Vagina (tissue), 2 donors: ENCODE measurements at regions not wholly inside any gene's neighbourhood (a gene's known extent, or its start where the extent isn't known, plus 50 kb on each side); places are given as distances from the start of the nearest gene placed in this dataset.
"Not testable (repeated sequence)": the region's sequence is repeated elsewhere in the genome, so short reads cannot be mapped to it uniquely, and the experiment has no call there.

Experiments
- DNase-seq, 2 donors: peaks; one replicate each; pipeline ENCODE4 v3.0.0-alpha.2; 2017; ENCODE audit errors: extremely low spot score in 2 of 2
- H3K27ac ChIP-seq: fragments of 200-600 bp; sonication (generic); one replicate; pipeline ENCODE4 v1.5.1; 2019
- H3K27me3 ChIP-seq: fragments of 200-600 bp; sonication (generic); one replicate; pipeline ENCODE4 v1.5.1; 2019
- H3K36me3 ChIP-seq, 2 donors: fragments of 200-600 bp; sonication (generic); one replicate each; pipeline ENCODE4 v1.5.1; 2017 to 2019
- H3K4me1 ChIP-seq: fragments of 200-600 bp; sonication (generic); one replicate; pipeline ENCODE4 v1.5.1; 2019
- H3K4me3 ChIP-seq, 2 donors: fragments of 200-600 bp; sonication (generic); 1 replicate in 1 of 2; 2 replicates in 1 of 2; pipeline ENCODE4 v1.5.1; 2016 to 2019
- H3K9me3 ChIP-seq: fragments of 200-600 bp; sonication (generic); one replicate; pipeline ENCODE4 v1.5.1; 2019
- POLR2A ChIP-seq, 2 donors: fragments of 450-650 bp; IDR thresholded peaks; one replicate each; pipeline ENCODE4 v1.6.1; 2017; ENCODE audit warnings: antibody characterized with exemption in 2 of 2, mild to moderate bottlenecking in 2 of 2, moderate library complexity in 2 of 2
- POLR2AphosphoS5 ChIP-seq, 2 donors: sonication (generic); formaldehyde crosslinking; IDR thresholded peaks; one replicate each; pipeline ENCODE4 v1.9.0; 2017; ENCODE audit warnings: antibody characterized with exemption in 2 of 2, mild to moderate bottlenecking in 2 of 2, low read depth in 1 of 2; ENCODE audit not compliant: insufficient read depth in 1 of 2
- intact Hi-C: fragments of 100-400 bp; cut with DNase I; formaldehyde crosslinking; loops from one replicate; pipeline ENCODE4 v1.15.1; 2023
- TF ChIP-seq, protein P1 (sequence below), 3 experiments: fragments of 450-650 bp in 2 of 3; fragments of 200-600 bp in 1 of 3; sonication (generic) in 1 of 3; IDR thresholded peaks; one replicate each; pipeline ENCODE4 v1.5.1; 2017 to 2019; ENCODE audit warnings: antibody characterized with exemption in 3 of 3, mild to moderate bottlenecking in 2 of 3, moderate library complexity in 2 of 3

DNA sequence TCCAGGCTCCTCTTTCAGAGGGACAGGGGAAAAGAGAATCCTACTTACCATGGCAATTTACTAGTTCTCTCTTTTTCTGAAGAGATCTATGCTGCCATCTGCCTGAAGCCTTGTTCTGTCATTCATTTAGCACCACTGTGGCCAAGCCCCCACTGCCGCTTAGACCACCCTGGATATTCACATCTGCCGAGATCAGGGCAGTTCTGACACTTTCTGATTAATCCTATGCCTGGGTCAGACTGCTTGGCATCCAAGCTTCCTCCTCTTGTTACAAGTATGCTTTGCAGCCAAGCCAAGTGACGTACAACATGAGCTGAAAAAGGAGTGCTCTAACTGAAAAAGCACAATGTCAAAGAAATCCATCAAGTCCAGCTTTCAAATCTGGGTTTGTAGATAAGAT lies 332.6 kb downstream of the SUCLG1 start:
- H3K27me3 ChIP-seq: no peaks in the 10 kb centered on the region

DNA sequence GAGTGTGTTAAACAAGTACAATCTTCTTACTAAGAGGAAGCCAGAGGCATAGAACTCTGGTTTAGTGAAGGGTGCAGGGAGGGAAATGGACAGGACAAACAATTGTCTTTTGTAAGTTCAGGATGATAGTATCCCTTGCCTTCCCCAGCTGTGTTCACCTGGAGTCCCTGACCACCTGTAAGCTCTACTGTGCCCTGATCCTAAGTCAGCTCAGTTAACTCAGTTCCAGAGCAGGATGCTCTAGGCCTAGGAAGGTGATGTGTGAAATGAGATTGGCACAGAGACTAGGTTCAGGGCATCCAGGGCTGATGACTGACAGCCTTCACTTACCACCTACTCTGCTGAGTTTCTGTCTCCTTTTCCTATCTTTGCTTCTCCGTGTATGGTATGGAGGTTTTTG lies 333.0 kb downstream of the SUCLG1 start:
- intact Hi-C loops: no loop called here
- no peak for TF ChIP-seq POLR2A (IDR thresholded peaks at IDR 0.05)
- TF ChIP-seq, protein P1, sequence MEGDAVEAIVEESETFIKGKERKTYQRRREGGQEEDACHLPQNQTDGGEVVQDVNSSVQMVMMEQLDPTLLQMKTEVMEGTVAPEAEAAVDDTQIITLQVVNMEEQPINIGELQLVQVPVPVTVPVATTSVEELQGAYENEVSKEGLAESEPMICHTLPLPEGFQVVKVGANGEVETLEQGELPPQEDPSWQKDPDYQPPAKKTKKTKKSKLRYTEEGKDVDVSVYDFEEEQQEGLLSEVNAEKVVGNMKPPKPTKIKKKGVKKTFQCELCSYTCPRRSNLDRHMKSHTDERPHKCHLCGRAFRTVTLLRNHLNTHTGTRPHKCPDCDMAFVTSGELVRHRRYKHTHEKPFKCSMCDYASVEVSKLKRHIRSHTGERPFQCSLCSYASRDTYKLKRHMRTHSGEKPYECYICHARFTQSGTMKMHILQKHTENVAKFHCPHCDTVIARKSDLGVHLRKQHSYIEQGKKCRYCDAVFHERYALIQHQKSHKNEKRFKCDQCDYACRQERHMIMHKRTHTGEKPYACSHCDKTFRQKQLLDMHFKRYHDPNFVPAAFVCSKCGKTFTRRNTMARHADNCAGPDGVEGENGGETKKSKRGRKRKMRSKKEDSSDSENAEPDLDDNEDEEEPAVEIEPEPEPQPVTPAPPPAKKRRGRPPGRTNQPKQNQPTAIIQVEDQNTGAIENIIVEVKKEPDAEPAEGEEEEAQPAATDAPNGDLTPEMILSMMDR (IDR thresholded peaks at IDR 0.05): no peak
- TF ChIP-seq POLR2AphosphoS5 (IDR thresholded peaks at IDR 0.05; ENCODE audit: insufficient read depth in 1 of 2, low read depth in 1 of 2): no peak
- Histone ChIP-seq H3K27me3 (no peaks in the 10 kb centered on the region), H3K36me3 (no peaks in the 10 kb centered on the region), H3K27ac (no peak overlapping the region), H3K4me3 (no peak overlapping the region), H3K4me1 (no peaks in the 10 kb centered on the region), H3K9me3 (no peaks in the 10 kb centered on the region)
- no peak for DNase-seq

More for the DNA sequence above, 332.6 kb downstream of the SUCLG1 start:
- DNase-seq: no peak
- TF ChIP-seq POLR2AphosphoS5 (IDR thresholded peaks at IDR 0.05; ENCODE audit: insufficient read depth in 1 of 2, low read depth in 1 of 2) (no peak), POLR2A (IDR thresholded peaks at IDR 0.05) (no peak)
- TF ChIP-seq, protein P1 (IDR thresholded peaks at IDR 0.05): no peak
- Histone ChIP-seq H3K36me3 (no peaks in the 10 kb centered on the region), H3K27ac (no peak overlapping the region), H3K4me1 (no peaks in the 10 kb centered on the region), H3K4me3 (no peak overlapping the region), H3K9me3 (no peaks in the 10 kb centered on the region)
- intact Hi-C loops: no loop called here

DNA sequence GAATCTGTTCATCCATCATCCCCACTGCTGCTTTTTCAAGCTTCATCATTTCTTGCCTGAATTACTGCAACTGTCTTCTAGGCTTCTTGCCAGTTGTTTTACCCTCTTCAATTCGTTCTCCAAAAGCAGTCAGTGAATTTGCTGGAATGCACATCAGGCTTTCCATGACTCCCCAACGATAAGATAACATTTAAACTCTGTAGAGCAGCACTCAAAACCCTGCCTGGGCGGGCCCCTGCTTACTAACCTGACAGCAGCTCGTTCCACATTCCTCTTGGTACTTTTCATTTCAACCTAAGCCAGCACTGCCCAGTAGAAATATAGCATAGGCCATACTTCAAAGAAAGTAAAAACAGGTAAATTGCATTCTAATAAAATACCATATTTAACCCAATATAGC lies 342.9 kb downstream of the SUCLG1 start:
- Histone ChIP-seq H3K4me3 (no peak overlapping the region), H3K4me1 (no peaks in the 10 kb centered on the region), H3K36me3 (no peaks in the 10 kb centered on the region), H3K27me3 (no peaks in the 10 kb centered on the region), H3K27ac (no peak overlapping the region), H3K9me3 (no peaks in the 10 kb centered on the region)
- intact Hi-C loops: no loop called here
- TF ChIP-seq POLR2A (IDR thresholded peaks at IDR 0.05) (no peak), POLR2AphosphoS5 (IDR thresholded peaks at IDR 0.05; ENCODE audit: insufficient read depth in 1 of 2, low read depth in 1 of 2) (no peak)
- TF ChIP-seq, protein P1 (IDR thresholded peaks at IDR 0.05): no peak
- DNase-seq: no peak

DNA sequence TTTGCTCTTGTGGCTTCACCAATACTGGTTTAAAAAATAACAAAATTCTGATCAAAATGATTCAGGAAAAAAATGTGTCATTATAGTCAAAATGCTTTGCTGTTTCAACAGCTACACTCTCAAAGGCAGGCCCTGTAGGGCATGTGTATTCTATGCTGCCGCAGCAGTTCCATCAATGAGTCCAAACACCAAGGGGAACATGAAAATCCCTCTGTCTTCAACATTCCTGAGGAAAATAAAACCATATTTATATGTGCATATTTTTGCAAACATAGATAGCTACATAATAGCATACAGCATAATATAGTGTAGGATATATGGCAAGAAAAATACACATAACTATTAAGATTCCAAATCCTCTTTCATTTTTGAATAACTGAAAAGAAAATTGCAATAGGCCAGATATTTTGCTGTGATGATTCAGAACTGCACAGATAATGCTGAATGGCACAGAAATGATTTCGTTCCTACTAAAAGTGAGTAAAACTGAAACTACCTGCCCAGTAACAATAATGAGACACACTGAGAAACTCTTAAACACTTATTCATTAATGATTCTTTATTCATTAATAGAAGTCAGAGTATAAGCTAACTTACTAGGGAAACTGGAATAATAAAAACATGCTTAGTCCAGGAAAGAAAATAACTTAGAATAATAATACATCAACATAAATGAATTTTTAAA lies 343.8 kb downstream of the SUCLG1 start:
- TF ChIP-seq, protein P1 (IDR thresholded peaks at IDR 0.05): no peak
- no peak for TF ChIP-seq POLR2AphosphoS5 (IDR thresholded peaks at IDR 0.05; ENCODE audit: insufficient read depth in 1 of 2, low read depth in 1 of 2)
- no peak for TF ChIP-seq POLR2A (IDR thresholded peaks at IDR 0.05)
- no peaks in the 10 kb centered on the region for H3K27me3 ChIP-seq
- no peak for DNase-seq
- H3K27ac ChIP-seq: no peak overlapping the region
- H3K4me1 ChIP-seq: no peaks in the 10 kb centered on the region
- H3K9me3 ChIP-seq: no peaks in the 10 kb centered on the region
- no peaks in the 10 kb centered on the region for H3K36me3 ChIP-seq
- no peak overlapping the region for H3K4me3 ChIP-seq
- intact Hi-C loops: no loop called here

DNA sequence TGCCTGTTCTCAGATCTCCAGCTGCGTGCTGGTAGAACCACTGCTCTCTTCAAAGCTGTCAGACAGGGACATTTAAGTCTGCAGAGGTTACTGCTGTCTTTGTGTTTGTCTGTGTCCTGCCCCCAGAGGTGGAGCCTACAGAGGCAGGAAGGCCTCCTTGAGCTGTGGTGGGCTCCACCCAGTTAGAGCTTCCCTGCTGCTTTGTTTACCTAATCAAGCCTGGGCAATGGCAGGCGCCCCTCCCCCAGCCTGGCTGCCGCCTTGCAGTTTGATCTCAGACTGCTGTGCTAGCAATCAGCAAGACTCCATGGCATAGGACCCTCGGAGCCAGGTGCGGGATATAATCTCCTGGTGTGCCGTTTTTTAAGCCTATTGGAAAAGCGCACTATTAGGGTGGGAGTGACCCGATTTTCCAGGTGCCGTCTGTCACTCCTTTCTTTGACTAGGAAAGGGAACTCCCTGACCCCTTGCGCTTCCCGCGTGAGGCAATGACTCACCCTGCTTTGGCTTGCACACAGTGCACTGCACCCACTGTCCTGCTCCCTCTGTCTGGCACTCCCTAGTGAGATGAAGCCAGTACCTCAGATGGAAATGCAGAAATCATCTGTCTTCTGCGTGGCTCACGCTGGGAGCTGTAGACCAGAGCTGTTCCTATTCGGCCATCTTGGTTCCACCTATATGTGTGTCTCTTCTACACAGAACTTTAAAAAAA lies 355.1 kb downstream of the SUCLG1 start:
- H3K27me3 ChIP-seq, H3K4me3 ChIP-seq, intact Hi-C loops, H3K27ac ChIP-seq, H3K9me3 ChIP-seq, H3K36me3 ChIP-seq, DNase-seq, H3K4me1 ChIP-seq: not testable (repeated sequence)
